ENCODE measurements at regions not wholly inside any gene's neighbourhood (a gene's known extent, or its start where the extent isn't known, plus 50 kb on each side); places are given as distances from the start of the nearest gene placed in this dataset.

DNA sequence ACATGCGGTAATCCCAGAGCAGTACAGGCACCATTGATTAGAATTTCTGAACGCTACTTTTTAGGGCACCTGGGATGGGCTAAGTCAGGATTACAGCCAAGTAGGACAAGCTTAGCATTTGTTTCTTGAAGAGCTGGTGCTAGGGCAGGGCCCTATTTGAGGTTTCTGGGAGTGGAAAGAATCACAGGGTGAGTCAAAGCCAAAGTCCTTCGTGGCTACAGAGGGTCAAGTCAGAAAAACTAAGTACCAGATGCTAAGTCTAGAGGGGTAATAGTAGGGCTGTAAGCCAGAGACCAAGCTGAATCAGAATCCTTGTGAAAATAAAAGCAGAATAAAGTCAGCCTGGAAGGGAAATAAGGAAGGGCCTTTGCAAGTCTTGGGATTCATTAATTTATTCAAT lies 448.6 kb downstream of the ZIC3 start:
- TF ChIP-seq, protein P1, sequence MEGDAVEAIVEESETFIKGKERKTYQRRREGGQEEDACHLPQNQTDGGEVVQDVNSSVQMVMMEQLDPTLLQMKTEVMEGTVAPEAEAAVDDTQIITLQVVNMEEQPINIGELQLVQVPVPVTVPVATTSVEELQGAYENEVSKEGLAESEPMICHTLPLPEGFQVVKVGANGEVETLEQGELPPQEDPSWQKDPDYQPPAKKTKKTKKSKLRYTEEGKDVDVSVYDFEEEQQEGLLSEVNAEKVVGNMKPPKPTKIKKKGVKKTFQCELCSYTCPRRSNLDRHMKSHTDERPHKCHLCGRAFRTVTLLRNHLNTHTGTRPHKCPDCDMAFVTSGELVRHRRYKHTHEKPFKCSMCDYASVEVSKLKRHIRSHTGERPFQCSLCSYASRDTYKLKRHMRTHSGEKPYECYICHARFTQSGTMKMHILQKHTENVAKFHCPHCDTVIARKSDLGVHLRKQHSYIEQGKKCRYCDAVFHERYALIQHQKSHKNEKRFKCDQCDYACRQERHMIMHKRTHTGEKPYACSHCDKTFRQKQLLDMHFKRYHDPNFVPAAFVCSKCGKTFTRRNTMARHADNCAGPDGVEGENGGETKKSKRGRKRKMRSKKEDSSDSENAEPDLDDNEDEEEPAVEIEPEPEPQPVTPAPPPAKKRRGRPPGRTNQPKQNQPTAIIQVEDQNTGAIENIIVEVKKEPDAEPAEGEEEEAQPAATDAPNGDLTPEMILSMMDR (IDR thresholded peaks at IDR 0.05; ENCODE audit: low read depth, low read length) = no peak
- TF ChIP-seq EZH2phosphoT487 (IDR thresholded peaks at IDR 0.05; ENCODE audit: low read depth) = no peak
